Sigmoid colon (tissue), 3 donors: ENCODE measurements at regions not wholly inside any gene's neighbourhood (a gene's known extent, or its start where the extent isn't known, plus 50 kb on each side); places are given as distances from the start of the nearest gene placed in this dataset.

Experiments
- CTCF ChIP-seq, 4 experiments: fragments of 450-650 bp in 3 of 4; fragments of 200-600 bp in 1 of 4; IDR thresholded peaks; one replicate each; pipeline ENCODE4 v1.5.1; 2016 to 2019; ENCODE audit warnings: antibody characterized with exemption in 4 of 4, mild to moderate bottlenecking in 3 of 4, moderate library complexity in 2 of 4
- POLR2A ChIP-seq, 2 donors: fragments of 450-650 bp; IDR thresholded peaks; one replicate each; pipeline ENCODE4 v1.6.1; 2016; ENCODE audit warnings: antibody characterized with exemption in 2 of 2, mild to moderate bottlenecking in 2 of 2, moderate library complexity in 2 of 2

DNA sequence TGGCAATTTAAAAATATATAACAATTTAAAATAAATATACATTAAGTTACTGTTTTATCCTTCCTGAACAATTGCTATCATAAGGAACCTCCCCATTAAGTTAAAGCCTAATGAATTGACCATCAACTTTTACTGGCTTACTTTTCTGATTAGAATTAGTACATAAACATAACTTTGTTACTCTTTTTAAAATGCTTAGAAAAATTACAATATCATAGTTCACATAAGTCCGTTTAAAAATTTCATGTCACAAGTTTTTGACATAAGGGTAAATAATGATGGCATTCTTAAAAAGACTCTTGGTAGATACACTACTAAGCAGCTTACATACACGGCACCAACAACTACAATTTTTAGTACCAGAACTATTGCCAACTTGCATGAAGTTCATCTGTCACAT, 1308.6 kb downstream of the FSCB start:
- no peak for TF ChIP-seq POLR2A (IDR thresholded peaks at IDR 0.05)
- no peak for TF ChIP-seq CTCF (IDR thresholded peaks at IDR 0.05)
